GM21619 (cell line): ENCODE measurements at regions not wholly inside any gene's neighbourhood (a gene's known extent, or its start where the extent isn't known, plus 50 kb on each side); places are given as distances from the start of the nearest gene placed in this dataset.
"Not testable (repeated sequence)": the region's sequence is repeated elsewhere in the genome, so short reads cannot be mapped to it uniquely, and the experiment has no call there.

Source experiments
- ATAC-seq: cut with Tn5 transposase; IDR thresholded peaks from one replicate; pipeline ENCODE4 v1.9.1; 2021; ENCODE audit not compliant: unreplicated experiment

DNA sequence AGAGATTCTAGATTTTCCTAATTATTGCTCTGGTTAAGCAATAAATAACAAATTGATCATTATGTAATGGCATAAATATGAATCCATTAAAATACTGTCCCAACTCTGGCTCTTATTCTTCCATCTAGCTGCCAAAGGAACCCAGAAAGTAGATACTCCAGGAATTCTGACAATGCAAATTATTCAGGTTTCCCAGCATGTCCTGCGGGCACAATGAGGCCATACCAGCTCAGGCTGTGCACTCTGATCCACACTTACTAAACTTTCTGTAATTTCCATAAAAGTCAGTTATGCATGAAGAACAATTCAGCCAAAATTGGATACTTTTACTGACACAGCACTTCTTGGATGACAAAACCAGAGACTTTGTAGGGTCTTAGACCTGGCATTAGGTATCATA, 576.3 kb downstream of the KCNH5 start:
- no peak for ATAC-seq

- ATAC-seq, result no peak
Measured at GRCh38 chr14:62470935-62471334, 574.3 kb downstream of the KCNH5 start.

GRCh38 chr14:62491146-62491545, 554.1 kb downstream of the KCNH5 start:
- ATAC-seq, result no peak

GRCh38 chr14:62497708-62498107, 547.5 kb downstream of the KCNH5 start:
- ATAC-seq, result no peak

DNA sequence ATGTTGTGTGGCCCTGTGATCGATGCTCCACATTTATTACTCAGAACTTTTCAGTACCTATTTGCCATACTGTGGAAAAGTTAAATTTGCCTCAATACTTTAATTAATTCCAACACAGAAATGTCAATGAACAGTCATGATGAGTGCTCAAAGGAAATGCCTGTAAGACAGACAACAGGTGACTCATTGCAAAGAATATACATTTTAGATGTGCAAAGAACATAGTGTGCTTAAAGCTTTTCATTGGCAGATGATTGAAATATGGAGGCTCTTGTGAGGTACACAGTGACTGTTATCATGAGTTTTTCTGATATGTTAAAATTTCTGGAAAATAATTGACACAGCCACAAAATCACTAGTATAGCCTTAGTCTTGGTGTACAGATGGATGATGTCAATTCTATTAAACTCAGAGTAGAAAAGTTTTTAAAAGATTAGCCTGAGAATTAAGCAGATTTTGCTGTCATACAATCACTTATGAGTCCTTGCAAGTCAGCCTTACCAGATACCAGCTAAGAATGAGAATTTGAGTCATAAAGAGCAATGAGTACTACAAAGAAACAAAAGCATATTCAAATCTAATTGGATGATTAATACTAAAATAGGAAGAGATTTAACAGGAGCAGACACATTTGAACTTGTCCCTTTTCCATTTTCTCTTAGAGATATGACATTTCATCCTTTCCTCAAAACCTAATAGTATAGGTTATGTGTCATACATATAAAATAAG, 544.1 kb downstream of the KCNH5 start:
- no peak for ATAC-seq

- ATAC-seq, result no peak
Measured at GRCh38 chr14:62505045-62505444, 540.2 kb downstream of the KCNH5 start.

DNA sequence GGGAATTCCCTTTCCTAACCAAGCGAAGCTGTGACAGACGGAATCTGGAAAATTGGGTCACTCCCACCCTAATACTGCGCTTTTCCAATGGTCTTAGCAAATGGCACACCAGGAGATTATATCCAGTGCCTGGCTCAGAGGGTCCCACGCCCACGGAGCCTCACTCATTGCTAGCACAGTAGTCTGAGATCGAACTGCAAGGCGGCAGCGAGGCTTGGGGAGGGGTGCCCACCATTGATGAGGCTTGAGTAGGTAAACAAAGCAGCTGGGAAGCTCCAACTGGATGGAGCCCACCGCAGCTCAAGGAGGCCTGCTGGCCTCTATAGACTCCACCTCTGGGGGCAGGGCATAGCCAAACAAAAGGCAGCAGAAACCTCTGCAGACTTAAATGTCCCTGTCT, 523.9 kb downstream of the KCNH5 start:
- not testable (repeated sequence) for ATAC-seq

DNA sequence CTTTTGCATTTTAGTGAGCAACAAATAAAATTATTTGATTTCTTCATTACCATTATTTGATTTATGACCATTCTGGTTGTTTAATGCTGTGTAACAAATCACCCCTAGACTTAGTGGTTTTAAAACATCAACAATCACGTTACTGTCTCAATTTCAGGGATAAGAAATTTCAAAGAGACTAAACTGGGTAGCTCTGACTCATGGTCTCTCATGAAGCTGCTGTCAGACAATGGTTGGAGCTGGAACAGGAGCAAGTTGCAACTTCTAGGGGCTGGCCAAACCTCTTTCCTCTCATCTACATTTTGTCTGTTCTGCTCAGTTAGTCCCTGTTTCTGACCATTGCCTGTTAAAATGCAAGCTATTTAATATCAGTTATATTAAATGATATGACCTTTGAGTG, 517.0 kb downstream of the KCNH5 start:
- ATAC-seq, result no peak

DNA sequence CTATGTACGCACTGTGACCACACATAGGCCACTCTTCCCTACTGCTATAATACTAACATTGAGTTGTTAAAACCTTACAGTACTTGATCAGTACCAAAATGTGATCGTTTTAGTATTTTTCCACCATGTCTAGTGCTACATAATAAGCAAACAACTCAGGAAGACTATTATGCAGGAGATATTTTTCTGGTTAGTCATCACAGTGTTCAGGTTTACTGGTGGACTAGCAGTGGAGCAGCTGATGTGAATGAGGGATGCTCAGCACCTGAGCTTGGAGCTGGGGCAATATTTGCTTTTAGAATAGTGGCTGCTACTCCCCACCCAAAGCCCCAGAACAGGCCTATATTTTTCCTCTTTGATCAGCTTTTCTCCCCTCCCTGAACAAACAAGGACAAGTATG, 513.1 kb downstream of the KCNH5 start:
- no peak for ATAC-seq

DNA sequence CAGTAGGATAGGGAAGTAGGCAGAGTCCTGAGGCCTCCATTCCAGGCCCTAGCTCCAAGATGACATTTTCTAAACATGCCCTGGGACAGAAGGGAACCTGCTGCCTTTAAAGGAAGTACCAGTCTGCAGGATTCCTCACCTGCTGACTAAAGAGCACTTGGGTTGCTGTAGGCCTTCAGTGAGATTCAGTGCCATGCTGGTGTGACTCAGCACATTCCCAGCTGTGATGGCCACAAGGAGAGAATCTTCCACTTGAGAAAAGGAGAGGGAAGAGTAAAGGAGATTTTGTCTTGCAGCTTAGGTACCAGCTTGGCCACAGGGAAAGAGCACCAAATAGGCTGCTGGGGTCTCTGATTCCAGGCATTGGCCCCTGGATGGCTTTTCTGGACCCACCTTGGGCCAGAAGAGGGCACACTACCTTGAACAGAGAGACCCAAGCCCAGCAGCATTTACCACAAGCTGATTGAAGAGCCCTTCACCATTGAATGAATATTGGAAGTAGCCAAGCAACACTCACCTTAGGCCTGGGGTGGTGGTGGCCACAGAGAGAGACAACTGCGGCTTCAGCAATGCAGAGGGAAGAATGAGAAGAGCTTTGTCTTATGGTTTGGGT, 498.3 kb downstream of the KCNH5 start:
- no peak for ATAC-seq

DNA sequence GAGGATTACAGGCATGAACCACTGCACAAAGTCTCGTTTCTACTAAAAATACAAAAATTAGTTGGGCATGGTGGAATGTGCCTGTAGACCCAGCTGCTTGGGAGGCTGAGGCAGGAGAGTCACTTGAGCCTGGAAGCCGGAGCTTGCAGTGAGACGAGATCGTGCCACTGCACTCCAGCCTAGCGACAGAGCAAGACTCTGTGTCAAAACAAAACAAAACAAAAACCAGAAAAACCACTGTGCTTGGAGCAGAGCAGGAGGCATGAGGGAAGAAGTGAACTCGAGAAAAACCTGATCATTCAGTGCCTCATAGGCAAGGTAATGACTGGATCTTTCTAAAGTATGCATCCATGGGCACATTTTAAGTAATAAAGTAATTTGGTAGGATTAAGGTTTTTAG, 487.8 kb downstream of the KCNH5 start:
- no peak for ATAC-seq

DNA sequence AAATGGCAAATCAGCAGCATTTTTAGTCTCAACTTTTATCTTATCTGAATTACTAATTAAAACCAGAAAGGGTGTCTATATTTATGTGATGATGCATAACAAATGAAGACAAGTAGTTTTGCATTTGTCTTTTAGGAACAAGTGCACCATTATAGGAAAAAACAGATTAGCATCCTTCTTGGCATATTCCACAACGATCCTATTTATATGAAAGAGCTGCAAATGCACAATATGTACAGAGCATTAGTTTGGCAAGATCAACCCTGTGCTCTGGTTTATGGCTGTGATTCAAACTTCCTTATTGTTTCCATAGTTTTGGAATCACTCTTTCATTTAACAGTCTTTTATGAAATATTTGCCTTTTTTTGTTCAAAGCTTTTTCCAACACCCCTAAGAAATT, 486.8 kb downstream of the KCNH5 start:
- ATAC-seq, result no peak

DNA sequence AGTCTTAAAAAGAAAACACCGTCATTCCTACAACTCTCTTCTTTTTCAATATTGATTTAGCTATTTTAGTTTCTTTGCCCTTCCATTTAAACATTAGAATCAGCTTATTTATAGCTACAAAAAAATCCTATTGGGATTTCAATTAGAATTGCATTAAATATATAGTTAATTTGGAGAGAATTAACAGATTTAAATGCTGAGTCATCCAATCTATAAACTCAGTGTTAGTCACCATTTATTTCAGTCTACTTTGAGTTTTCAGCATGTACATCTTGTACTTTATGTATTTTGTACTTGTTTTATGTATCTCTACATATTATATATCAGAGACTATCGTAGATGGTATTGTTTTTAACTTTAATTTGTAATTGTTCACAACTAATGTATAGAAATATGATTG, 460.0 kb downstream of the KCNH5 start:
- ATAC-seq, result no peak

GRCh38 chr14:62592877-62593276, 452.4 kb downstream of the KCNH5 start:
- no peak for ATAC-seq

GRCh38 chr14:62597143-62597542, 448.1 kb downstream of the KCNH5 start:
- ATAC-seq, result no peak

- ATAC-seq, result no peak
Measured at GRCh38 chr14:62599616-62600385, 445.5 kb downstream of the KCNH5 start.

- ATAC-seq, result no peak
Measured at GRCh38 chr14:62602712-62603111, 442.5 kb downstream of the KCNH5 start.

DNA sequence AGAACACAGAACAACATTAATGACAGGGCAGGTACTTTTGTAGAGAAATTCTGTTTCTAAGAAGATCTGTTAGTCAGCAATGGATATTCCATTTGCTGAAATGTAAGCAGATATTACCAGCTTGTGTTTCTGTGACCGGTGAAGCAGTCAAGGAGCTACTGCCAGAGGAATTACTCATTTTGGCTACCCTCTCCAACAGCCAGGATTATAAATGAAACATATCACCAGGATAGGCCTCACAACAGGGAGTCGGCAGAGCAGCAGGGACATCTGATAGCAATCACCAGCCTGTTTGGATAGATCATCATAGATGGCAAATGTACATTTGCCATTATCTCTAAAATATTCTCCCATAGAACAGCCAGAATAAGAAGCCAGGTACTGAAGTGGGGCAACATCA, 440.7 kb downstream of the KCNH5 start:
- no peak for ATAC-seq

- ATAC-seq, result no peak
Measured at GRCh38 chr14:62614122-62614521, 431.1 kb downstream of the KCNH5 start.

DNA sequence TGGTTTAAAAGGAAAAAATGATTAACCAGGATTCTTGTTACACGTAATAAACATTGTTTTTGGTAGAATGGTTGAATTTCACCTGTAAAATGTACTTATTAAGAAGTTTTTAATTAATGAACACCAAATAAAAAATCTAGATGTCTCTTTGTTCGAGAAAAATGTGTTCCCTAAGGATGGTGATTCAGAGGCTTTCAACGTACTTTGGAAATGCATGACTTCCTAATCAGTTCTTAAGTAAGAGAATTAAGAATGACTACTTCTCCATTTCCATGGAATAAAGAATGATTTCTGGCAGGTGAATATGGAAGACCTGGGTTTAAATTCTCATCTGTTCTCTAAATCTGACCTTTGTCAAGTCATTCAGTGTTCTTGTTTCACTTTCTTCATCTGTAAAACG, 428.6 kb downstream of the KCNH5 start:
- ATAC-seq, result no peak

DNA sequence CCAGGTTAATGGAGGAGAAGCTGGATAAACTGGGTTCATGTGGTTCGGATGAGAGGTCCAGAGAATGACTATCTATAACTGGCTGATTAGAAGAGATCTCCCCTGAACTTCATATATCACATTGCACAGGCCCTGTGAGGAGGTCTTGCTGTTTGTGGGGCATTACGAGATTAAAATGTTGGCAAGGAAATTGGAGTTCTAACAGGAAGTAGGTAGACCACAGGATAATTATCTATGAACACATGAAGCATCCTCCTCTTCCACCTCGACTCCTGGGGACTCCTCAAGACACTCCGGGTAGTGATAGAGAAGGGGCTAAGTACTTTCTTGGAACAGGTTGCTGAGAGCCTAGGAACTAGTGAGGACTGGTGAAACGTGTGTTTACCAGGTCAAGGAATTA, 418.8 kb downstream of the KCNH5 start:
- ATAC-seq, result no peak

DNA sequence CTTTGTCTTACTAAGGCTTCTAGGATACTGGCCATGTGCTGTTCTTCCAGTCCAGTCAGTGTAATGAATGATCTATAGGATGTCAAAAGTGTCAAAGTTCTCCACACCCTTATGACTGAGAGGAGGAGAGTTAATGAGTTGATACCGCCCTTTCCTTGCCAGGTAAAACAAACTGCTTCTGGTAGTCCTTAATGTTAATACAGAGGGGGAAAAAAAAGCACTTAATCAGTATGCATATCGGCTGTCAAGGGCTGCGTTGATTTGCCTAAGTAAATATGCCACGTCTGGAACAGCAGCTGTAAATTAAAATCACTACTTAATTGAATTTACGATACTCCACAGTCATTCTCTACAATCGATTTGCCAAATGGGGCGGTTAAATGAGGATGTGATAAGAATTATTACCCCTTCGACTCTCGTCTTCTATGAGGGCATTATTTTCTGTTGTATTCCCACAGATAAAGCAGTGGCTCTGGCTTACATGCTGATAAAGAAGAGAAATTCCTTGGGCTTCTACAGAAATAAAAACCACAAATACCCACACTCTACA, 416.0 kb downstream of the KCNH5 start:
- ATAC-seq, result no peak
